IMR-90 (cell line): ENCODE measurements at regions not wholly inside any gene's neighbourhood (a gene's known extent, or its start where the extent isn't known, plus 50 kb on each side); places are given as distances from the start of the nearest gene placed in this dataset.

ENCODE experiments used
- ATAC-seq: fragments of 200-7000 bp; cut with Tn5 transposase; 2 replicates; pipeline ENCODE4 v1.9.1; 2020; ENCODE audit warnings: low read depth, mild to moderate bottlenecking, moderate library complexity
- BruUV-seq: library from RNA; stranded (reverse); fragments of 400-500 nt; replicated peaks from 2 replicates; lab custom pipeline; 2021; lab: Mats Ljungman, UMichigan
- CTCF ChIA-PET: fragments of 300-600 bp; formaldehyde crosslinking; extraction: SDS; loops from one replicate; lab custom pipeline; 2021; ENCODE audit warnings: antibody characterized with exemption; lab: Yijun Ruan, JAX
- POLR2A ChIA-PET: fragments of 300-600 bp; sonication (Branson Sonifier 250); formaldehyde crosslinking; loops from one replicate; lab custom pipeline; 2022; ENCODE audit warnings: antibody characterized with exemption; ENCODE audit not compliant: unreplicated experiment; lab: Charles Lee
- DNase-seq: peaks from one replicate; pipeline ENCODE4 v3.0.0; 2013
- H2AFZ ChIP-seq: replicated peaks from 2 replicates; pipeline ENCODE3; 2013; ENCODE audit warnings: low read length, mild to moderate bottlenecking; ENCODE audit not compliant: poor library complexity
- H2AK5ac ChIP-seq: 2 replicates; pipeline ENCODE4 v1.6.1; 2013; ENCODE audit warnings: low read depth, low read length, inconsistent platforms
- H2AK9ac ChIP-seq: replicated peaks from 2 replicates; pipeline ENCODE3; 2013; ENCODE audit warnings: mild to moderate bottlenecking, low read depth, low read length, moderate library complexity; ENCODE audit not compliant: poor library complexity
- H2BK120ac ChIP-seq: 2 replicates; pipeline ENCODE4 v1.6.1; 2013; ENCODE audit warnings: low read depth, low read length, inconsistent platforms
- H2BK15ac ChIP-seq: 3 replicates; pipeline ENCODE4 v1.6.1; 2013; ENCODE audit warnings: low read depth, low read length, inconsistent platforms
- H2BK20ac ChIP-seq: 2 replicates; pipeline ENCODE4 v1.6.1; 2013; ENCODE audit warnings: low read depth, mild to moderate bottlenecking, inconsistent platforms, low read length, moderate library complexity
- H2BK5ac ChIP-seq: 2 replicates; pipeline ENCODE4 v1.6.1; 2013; ENCODE audit warnings: mild to moderate bottlenecking, low read depth, low read length, inconsistent platforms; ENCODE audit not compliant: poor library complexity, severe bottlenecking
- H3K14ac ChIP-seq: replicated peaks from 2 replicates; pipeline ENCODE4 v1.6.1; 2013; ENCODE audit warnings: low read depth, low read length, inconsistent platforms
- H3K18ac ChIP-seq: 2 replicates; pipeline ENCODE4 v1.6.1; 2013; ENCODE audit warnings: low read depth, low read length, control low read depth
- H3K23ac ChIP-seq: 2 replicates; pipeline ENCODE4 v1.6.1; 2013; ENCODE audit warnings: low read depth, low read length, inconsistent platforms
- H3K27ac ChIP-seq: 2 replicates; pipeline ENCODE4 v1.5.1; 2013; ENCODE audit warnings: mild to moderate bottlenecking, control low read depth, low read length; ENCODE audit not compliant: insufficient read depth
- H3K27me3 ChIP-seq: 2 replicates; pipeline ENCODE4 v1.6.1; 2013; ENCODE audit warnings: low read length; ENCODE audit not compliant: control insufficient read depth, insufficient read depth
- H3K36me3 ChIP-seq: 2 replicates; pipeline ENCODE4 v1.6.1; 2013; ENCODE audit warnings: low read length, mixed read lengths; ENCODE audit not compliant: control insufficient read depth, insufficient read depth
- H3K4ac ChIP-seq: 2 replicates; pipeline ENCODE4 v1.6.1; 2013; ENCODE audit warnings: low read depth, low read length, inconsistent platforms
- H3K4me1 ChIP-seq: 2 replicates; pipeline ENCODE4 v1.6.1; 2013; ENCODE audit warnings: low read length, mixed read lengths; ENCODE audit not compliant: control insufficient read depth, insufficient read depth
- H3K4me2 ChIP-seq: 2 replicates; pipeline ENCODE4 v1.6.1; 2013; ENCODE audit warnings: low read depth, mild to moderate bottlenecking, control low read depth, low read length, moderate library complexity
- H3K4me3 ChIP-seq: 2 replicates; pipeline ENCODE4 v1.5.1; 2013; ENCODE audit warnings: low read depth, mild to moderate bottlenecking, control low read depth, low read length, moderate library complexity; ENCODE audit not compliant: insufficient read depth
- H3K56ac ChIP-seq: 2 replicates; pipeline ENCODE4 v1.6.1; 2013; ENCODE audit warnings: low read length, inconsistent platforms; ENCODE audit not compliant: insufficient read depth; ENCODE audit errors: extremely low read depth
- H3K79me1 ChIP-seq, 2 experiments: 2 replicates each; pipeline ENCODE4 v1.6.1; 2013; ENCODE audit warnings: low read length in 2 of 2, inconsistent platforms in 1 of 2, low read depth in 1 of 2
- H3K9ac ChIP-seq: 2 replicates; pipeline ENCODE4 v1.6.1; 2013; ENCODE audit warnings: low read depth, low read length, control low read depth
- H3K9me1 ChIP-seq: 2 replicates; pipeline ENCODE4 v1.6.1; 2013; ENCODE audit warnings: low read length, inconsistent platforms; ENCODE audit not compliant: insufficient read depth
- H3K9me3 ChIP-seq: 2 replicates; pipeline ENCODE4 v1.6.1; 2013; ENCODE audit warnings: low read length; ENCODE audit not compliant: control insufficient read depth, insufficient read depth
- H4K20me1 ChIP-seq: 2 replicates; pipeline ENCODE4 v1.6.1; 2013; ENCODE audit warnings: low read length, inconsistent platforms; ENCODE audit not compliant: insufficient read depth
- H4K5ac ChIP-seq: 2 replicates; pipeline ENCODE4 v1.6.1; 2013; ENCODE audit warnings: mild to moderate bottlenecking, low read depth, low read length, control low read depth
- H4K8ac ChIP-seq, 2 experiments: 2 replicates each; pipeline ENCODE4 v1.6.1; 2013; ENCODE audit warnings: low read depth in 2 of 2, low read length in 2 of 2, control low read depth in 1 of 2, inconsistent platforms in 1 of 2
- H4K91ac ChIP-seq: 2 replicates; pipeline ENCODE4 v1.6.1; 2013; ENCODE audit warnings: low read depth, low read length, inconsistent platforms; ENCODE audit not compliant: insufficient read depth
- BHLHE40 ChIP-seq: fragments of 150-350 bp; IDR thresholded peaks from 2 replicates; pipeline ENCODE4 v1.6.1; 2016; ENCODE audit warnings: mild to moderate bottlenecking, low read depth, low read length
- CEBPB ChIP-seq: IDR thresholded peaks from 2 replicates; pipeline ENCODE4 v1.6.1; 2012; ENCODE audit warnings: low read depth, low read length, improper control_type of control experiment
- CHD1 ChIP-seq: IDR thresholded peaks from 2 replicates; pipeline ENCODE4 v1.6.1; 2012; ENCODE audit warnings: low read depth, low read length, improper control_type of control experiment
- FOS ChIP-seq: fragments of 150-350 bp; IDR thresholded peaks from 2 replicates; pipeline ENCODE4 v1.6.1; 2016; ENCODE audit warnings: low read depth, low read length
- MAFK ChIP-seq: IDR thresholded peaks from 2 replicates; pipeline ENCODE4 v1.6.1; 2012; ENCODE audit warnings: low read depth, low read length, improper control_type of control experiment
- MXI1 ChIP-seq: IDR thresholded peaks from 2 replicates; pipeline ENCODE4 v1.6.1; 2012; ENCODE audit warnings: low read depth, mild to moderate bottlenecking, low read length, moderate library complexity, borderline replicate concordance
- NFE2L2 ChIP-seq: fragments of 150-350 bp; IDR thresholded peaks from 2 replicates; pipeline ENCODE4 v1.6.1; 2016; ENCODE audit warnings: low read depth, mild to moderate bottlenecking, low read length
- POLR2A ChIP-seq: IDR thresholded peaks from 2 replicates; pipeline ENCODE4 v1.6.1; 2012; ENCODE audit warnings: mild to moderate bottlenecking, low read depth, low read length
- RCOR1 ChIP-seq: IDR thresholded peaks from 2 replicates; pipeline ENCODE4 v1.6.1; 2012; ENCODE audit warnings: mild to moderate bottlenecking, low read length, improper control_type of control experiment; ENCODE audit not compliant: insufficient replicate concordance
- RFX5 ChIP-seq: IDR thresholded peaks from 2 replicates; pipeline ENCODE4 v1.8.0; 2012; ENCODE audit warnings: low read depth, mild to moderate bottlenecking, low read length, moderate library complexity
- USF2 ChIP-seq: fragments of 150-350 bp; IDR thresholded peaks from 2 replicates; pipeline ENCODE4 v1.6.1; 2017; ENCODE audit warnings: mild to moderate bottlenecking, antibody characterized with exemption, low read length, low read depth
- WGBS, 2 experiments: methylation state at CpG; one replicate each; pipeline versions ENCODE4 v1.1.5 to v1.1.7; 2013; ENCODE audit warnings: missing lambda C conversion rate in 2 of 2; ENCODE audit not compliant: insufficient read length in 1 of 2; ENCODE audit errors: extremely low coverage in 2 of 2; 5-methylcytosine and 5-hydroxymethylcytosine counted together
- dilution Hi-C: fragments of 300-500 bp; cut with HindIII; formaldehyde crosslinking; loops from one replicate; pipeline ENCODE4 v1.14.3; 2018; ENCODE audit warnings: low sequenced_read_pairs; ENCODE audit not compliant: unreplicated experiment
- in situ Hi-C: fragments of 300-500 bp; cut with MboI; formaldehyde crosslinking; loops from 3 replicates; pipeline ENCODE4 v1.14.3; 2019; ENCODE audit warnings: low sequenced_read_pairs, inconsistent platforms, mixed read lengths
- intact Hi-C: fragments of 100-400 bp; cut with micrococcal nuclease; formaldehyde crosslinking; loops from 2 replicates; pipeline ENCODE4 v1.10.0; 2022
- TF ChIP-seq, protein P1 (sequence below): conservative IDR thresholded peaks from 2 replicates; pipeline ENCODE4 v1.5.1; 2012; ENCODE audit warnings: mild to moderate bottlenecking, low read depth, low read length, improper control_type of control experiment
- TF ChIP-seq, protein P2 (sequence below): fragments of 150-350 bp; IDR thresholded peaks from 2 replicates; pipeline ENCODE4 v1.6.1; 2016; ENCODE audit warnings: low read depth, mild to moderate bottlenecking, low read length, moderate library complexity, borderline replicate concordance

DNA sequence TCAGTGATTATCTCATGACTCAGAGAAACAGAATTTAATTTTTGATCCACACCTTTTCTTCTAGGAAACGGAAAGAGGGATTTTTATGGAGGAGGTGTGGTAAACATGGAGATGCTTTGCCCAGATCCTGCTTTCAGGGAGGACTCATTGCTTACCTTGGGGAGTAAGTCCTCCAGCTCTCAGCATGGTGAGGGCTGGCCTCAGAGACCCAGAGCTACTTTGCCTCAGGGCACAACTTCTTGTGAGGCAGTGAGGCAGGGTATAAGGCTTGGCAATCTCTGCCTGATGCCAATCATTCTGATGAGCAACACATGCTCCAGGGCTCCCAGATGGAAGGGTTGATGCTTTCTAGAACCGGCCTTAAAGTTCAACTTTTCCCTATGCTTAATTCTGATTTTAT lies 189.9 kb upstream of the DCC start:
- Histone ChIP-seq H3K9me3 (peaks cover 7% of the 10 kb centered on the region), H3K14ac (no peak overlapping the region), H4K91ac (no peak overlapping the region), H3K56ac (no peak overlapping the region), H3K36me3 (no peaks in the 10 kb centered on the region), H3K4ac (no peak overlapping the region), H3K4me3 (no peak overlapping the region), H2BK20ac (no peak overlapping the region), H2BK5ac (no peak overlapping the region), H3K18ac (no peak overlapping the region), H2BK15ac (no peak overlapping the region), H3K27me3 (no peaks in the 10 kb centered on the region), H2AK5ac (no peak overlapping the region), H3K9ac (no peak overlapping the region), H3K27ac (no peak overlapping the region), H3K4me2 (no peak overlapping the region), H3K9me1 (no peaks in the 10 kb centered on the region), H4K8ac (no peak overlapping the region), H2BK120ac (no peak overlapping the region), H2AFZ (no peak overlapping the region), H4K5ac (no peak overlapping the region), H3K79me1 (no peaks in the 10 kb centered on the region), H3K23ac (no peak overlapping the region), H2AK9ac (no peak overlapping the region), H3K4me1 (no peaks in the 10 kb centered on the region), H4K20me1 (no peaks in the 10 kb centered on the region)
- ATAC-seq (no peak), DNase-seq (no peak)
- dilution Hi-C loops (no loop called here), in situ Hi-C loops (no loop called here), intact Hi-C loops (no loop called here)
- CTCF ChIA-PET = no interaction called here
- BruUV-seq = no TSS peak
- WGBS, 2 experiments = no CpG with 5 or more reads among the region's 2 CpGs
- POLR2A ChIA-PET = no interaction called here
- TF ChIP-seq RCOR1 (no peak), USF2 (no peak), POLR2A (no peak), MXI1 (no peak), MAFK (no peak), BHLHE40 (no peak), FOS (no peak), RFX5 (no peak), CEBPB (no peak), NFE2L2 (no peak), CHD1 (no peak)
- TF ChIP-seq, protein P1, sequence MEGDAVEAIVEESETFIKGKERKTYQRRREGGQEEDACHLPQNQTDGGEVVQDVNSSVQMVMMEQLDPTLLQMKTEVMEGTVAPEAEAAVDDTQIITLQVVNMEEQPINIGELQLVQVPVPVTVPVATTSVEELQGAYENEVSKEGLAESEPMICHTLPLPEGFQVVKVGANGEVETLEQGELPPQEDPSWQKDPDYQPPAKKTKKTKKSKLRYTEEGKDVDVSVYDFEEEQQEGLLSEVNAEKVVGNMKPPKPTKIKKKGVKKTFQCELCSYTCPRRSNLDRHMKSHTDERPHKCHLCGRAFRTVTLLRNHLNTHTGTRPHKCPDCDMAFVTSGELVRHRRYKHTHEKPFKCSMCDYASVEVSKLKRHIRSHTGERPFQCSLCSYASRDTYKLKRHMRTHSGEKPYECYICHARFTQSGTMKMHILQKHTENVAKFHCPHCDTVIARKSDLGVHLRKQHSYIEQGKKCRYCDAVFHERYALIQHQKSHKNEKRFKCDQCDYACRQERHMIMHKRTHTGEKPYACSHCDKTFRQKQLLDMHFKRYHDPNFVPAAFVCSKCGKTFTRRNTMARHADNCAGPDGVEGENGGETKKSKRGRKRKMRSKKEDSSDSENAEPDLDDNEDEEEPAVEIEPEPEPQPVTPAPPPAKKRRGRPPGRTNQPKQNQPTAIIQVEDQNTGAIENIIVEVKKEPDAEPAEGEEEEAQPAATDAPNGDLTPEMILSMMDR = no peak
- TF ChIP-seq, protein P2, sequence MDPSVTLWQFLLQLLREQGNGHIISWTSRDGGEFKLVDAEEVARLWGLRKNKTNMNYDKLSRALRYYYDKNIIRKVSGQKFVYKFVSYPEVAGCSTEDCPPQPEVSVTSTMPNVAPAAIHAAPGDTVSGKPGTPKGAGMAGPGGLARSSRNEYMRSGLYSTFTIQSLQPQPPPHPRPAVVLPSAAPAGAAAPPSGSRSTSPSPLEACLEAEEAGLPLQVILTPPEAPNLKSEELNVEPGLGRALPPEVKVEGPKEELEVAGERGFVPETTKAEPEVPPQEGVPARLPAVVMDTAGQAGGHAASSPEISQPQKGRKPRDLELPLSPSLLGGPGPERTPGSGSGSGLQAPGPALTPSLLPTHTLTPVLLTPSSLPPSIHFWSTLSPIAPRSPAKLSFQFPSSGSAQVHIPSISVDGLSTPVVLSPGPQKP = no peak
